Hepatocyte (in vitro differentiated cells): ENCODE measurements at regions not wholly inside any gene's neighbourhood (a gene's known extent, or its start where the extent isn't known, plus 50 kb on each side); places are given as distances from the start of the nearest gene placed in this dataset.

ENCODE experiments used
- DNase-seq: peaks from one replicate; pipeline ENCODE4 v3.0.0-alpha.2; 2016; ENCODE audit warnings: low spot score
- H2AFZ ChIP-seq: fragments of 200-600 bp; sonication (generic); 2 replicates; pipeline ENCODE4 v1.6.0; 2016; ENCODE audit warnings: antibody characterized with exemption, mild to moderate bottlenecking
- H3K27ac ChIP-seq: fragments of 200-600 bp; sonication (generic); 2 replicates; pipeline ENCODE4 v1.5.1; 2016; ENCODE audit warnings: mild to moderate bottlenecking
- H3K27me3 ChIP-seq: fragments of 200-600 bp; sonication (generic); 2 replicates; pipeline ENCODE4 v1.6.1; 2016
- H3K36me3 ChIP-seq: fragments of 200-600 bp; sonication (generic); replicated peaks from 2 replicates; pipeline ENCODE4 v1.5.1; 2016; ENCODE audit warnings: low read depth; ENCODE audit not compliant: insufficient read depth
- H3K4me1 ChIP-seq: fragments of 200-600 bp; sonication (generic); 2 replicates; pipeline ENCODE4 v1.5.1; 2016; ENCODE audit warnings: mild to moderate bottlenecking, moderate library complexity; ENCODE audit not compliant: insufficient read depth
- H3K4me2 ChIP-seq: fragments of 200-600 bp; sonication (generic); 2 replicates; pipeline ENCODE4 v1.6.0; 2016
- H3K4me3 ChIP-seq: fragments of 200-600 bp; sonication (generic); 2 replicates; pipeline ENCODE4 v1.5.1; 2016; ENCODE audit warnings: mild to moderate bottlenecking
- H3K79me2 ChIP-seq: fragments of 200-600 bp; sonication (generic); 2 replicates; pipeline ENCODE4 v1.6.0; 2017; ENCODE audit warnings: mild to moderate bottlenecking
- H3K9me2 ChIP-seq: fragments of 200-600 bp; sonication (generic); replicated peaks from 2 replicates; pipeline ENCODE4 v1.6.0; 2017; ENCODE audit warnings: mild to moderate bottlenecking; ENCODE audit not compliant: insufficient read depth
- H3K9me3 ChIP-seq: fragments of 200-600 bp; sonication (generic); 2 replicates; pipeline ENCODE4 v1.5.1; 2016; ENCODE audit warnings: low read depth, mild to moderate bottlenecking
- H4K20me1 ChIP-seq: fragments of 200-600 bp; sonication (generic); 2 replicates; pipeline ENCODE4 v1.6.0; 2016; ENCODE audit warnings: mild to moderate bottlenecking; ENCODE audit not compliant: insufficient read depth, poor library complexity, severe bottlenecking
- CTCF ChIP-seq: fragments of 200-600 bp; sonication (generic); IDR thresholded peaks from 2 replicates; pipeline ENCODE4 v1.5.1; 2016; ENCODE audit warnings: antibody characterized with exemption, mild to moderate bottlenecking; ENCODE audit not compliant: poor library complexity
- EZH2 ChIP-seq: fragments of 200-600 bp; sonication (generic); IDR thresholded peaks from 2 replicates; pipeline ENCODE4 v1.6.1; 2016; ENCODE audit warnings: antibody characterized with exemption, mild to moderate bottlenecking, borderline replicate concordance
- EZH2phosphoT487 ChIP-seq: fragments of 200-600 bp; sonication (generic); IDR thresholded peaks from one replicate; pipeline ENCODE4 v1.6.1; 2018; ENCODE audit warnings: antibody characterized with exemption, mild to moderate bottlenecking, low read depth, moderate library complexity; ENCODE audit not compliant: unreplicated experiment, severe bottlenecking
- WGBS: methylation state at CpG from one replicate; pipeline ENCODE4 v1.1.6; 2016; ENCODE audit warnings: low lambda C conversion rate; ENCODE audit errors: missing lambda C conversion rate; 5-methylcytosine and 5-hydroxymethylcytosine counted together

- H3K9me3 ChIP-seq, result no peaks in the 10 kb centered on the region
- DNase-seq, result no peak
- H2AFZ ChIP-seq, result no peak overlapping the region
- no peaks in the 10 kb centered on the region for H3K4me1 ChIP-seq
- H3K4me3 ChIP-seq, result no peak overlapping the region
- no peaks in the 10 kb centered on the region for H4K20me1 ChIP-seq
- no peaks in the 10 kb centered on the region for H3K36me3 ChIP-seq
- H3K27me3 ChIP-seq, result no peaks in the 10 kb centered on the region
- no peaks in the 10 kb centered on the region for H3K79me2 ChIP-seq
- TF ChIP-seq EZH2 (no peak), EZH2phosphoT487 (no peak), CTCF (no peak)
- peak overlapping the region; percentile 51 for H3K4me2 ChIP-seq
- H3K27ac ChIP-seq, result no peak overlapping the region
- no peaks in the 10 kb centered on the region for H3K9me2 ChIP-seq
- WGBS, result 50% methylated on average over 10 of the region's 10 CpGs
Observed at GRCh38 chr10:43905512-43906236, 257.0 kb upstream of the ZNF32 start.

- Histone ChIP-seq H3K4me1 (no peaks in the 10 kb centered on the region), H3K9me2 (no peaks in the 10 kb centered on the region), H3K27ac (no peak overlapping the region), H3K36me3 (no peaks in the 10 kb centered on the region), H2AFZ (no peak overlapping the region), H3K4me2 (no peak overlapping the region), H3K27me3 (no peaks in the 10 kb centered on the region), H3K4me3 (no peak overlapping the region), H3K79me2 (no peaks in the 10 kb centered on the region), H3K9me3 (no peaks in the 10 kb centered on the region), H4K20me1 (no peaks in the 10 kb centered on the region)
- TF ChIP-seq EZH2 (no peak), CTCF (no peak), EZH2phosphoT487 (no peak)
- no peak for DNase-seq
- 85% methylated on average over 9 of the region's 9 CpGs for WGBS
Observed at GRCh38 chr10:43904844-43905243, 256.2 kb upstream of the ZNF32 start.

- H3K27ac ChIP-seq, result no peak overlapping the region
- H3K79me2 ChIP-seq, result no peaks in the 10 kb centered on the region
- no peak overlapping the region for H3K4me3 ChIP-seq
- H3K36me3 ChIP-seq, result no peaks in the 10 kb centered on the region
- DNase-seq, result no peak
- TF ChIP-seq CTCF (no peak), EZH2 (no peak), EZH2phosphoT487 (no peak)
- H3K4me1 ChIP-seq, result no peaks in the 10 kb centered on the region
- H2AFZ ChIP-seq, result no peak overlapping the region
- H3K4me2 ChIP-seq, result no peak overlapping the region
- no peaks in the 10 kb centered on the region for H3K9me3 ChIP-seq
- H3K27me3 ChIP-seq, result no peaks in the 10 kb centered on the region
- no peaks in the 10 kb centered on the region for H3K9me2 ChIP-seq
- WGBS, result 72% methylated on average over 7 of the region's 7 CpGs
- no peaks in the 10 kb centered on the region for H4K20me1 ChIP-seq
Observed at GRCh38 chr10:43904301-43904700, 255.6 kb upstream of the ZNF32 start.
